B cell (primary cell): ENCODE measurements at regions not wholly inside any gene's neighbourhood (a gene's known extent, or its start where the extent isn't known, plus 50 kb on each side); places are given as distances from the start of the nearest gene placed in this dataset.

ENCODE experiments used
- ATAC-seq: fragments of 200-7000 bp; cut with Tn5 transposase; one replicate; pipeline ENCODE4 v1.10.0; 2021; ENCODE audit warnings: low read depth, mild to moderate bottlenecking, moderate number of reproducible peaks, moderate library complexity
- CTCF ChIA-PET: fragments of 350-600 bp; sonication (Branson Sonifier 250); formaldehyde crosslinking; loops from one replicate; lab custom pipeline; 2021; ENCODE audit warnings: antibody characterized with exemption, inconsistent platforms; lab: Charles Lee
- POLR2A ChIA-PET: fragments of 350-600 bp; sonication (Branson Sonifier 250); formaldehyde crosslinking; loops from one replicate; lab custom pipeline; 2021; ENCODE audit warnings: antibody characterized with exemption; lab: Charles Lee
- DNase-seq: peaks from one replicate; pipeline ENCODE4 v3.0.0; 2013
- H2AFZ ChIP-seq: 2 replicates; pipeline ENCODE4 v1.6.1; 2012; ENCODE audit warnings: mild to moderate bottlenecking, low read depth, low read length; ENCODE audit not compliant: insufficient read depth, poor library complexity, severe bottlenecking
- H3K27ac ChIP-seq, 2 donors: 1 replicate in 1 of 2; 2 replicates in 1 of 2; pipeline ENCODE4 v1.5.1; 2012 to 2013; ENCODE audit warnings: low read length in 2 of 2, mild to moderate bottlenecking in 2 of 2, moderate library complexity in 1 of 2
- H3K27me3 ChIP-seq, 4 experiments: fragments of 200-600 bp in 1 of 4; sonication (generic) in 1 of 4; replicated peaks in 1 of 4; 1 replicate in 2 of 4; 2 replicates in 2 of 4; pipeline versions ENCODE4 v1.6.1 to v1.7.0; 2013 to 2016; ENCODE audit warnings: low read length in 3 of 4, mild to moderate bottlenecking in 2 of 4, mixed read lengths in 1 of 4, moderate library complexity in 1 of 4; ENCODE audit not compliant: insufficient read depth in 4 of 4, control insufficient read depth in 3 of 4; ENCODE audit errors: control extremely low read depth in 1 of 4
- H3K36me3 ChIP-seq, 2 experiments: replicated peaks in 1 of 2; 1 replicate in 1 of 2; 2 replicates in 1 of 2; pipeline versions ENCODE4 v1.6.1 to v1.7.1; 2013; ENCODE audit warnings: low read length in 1 of 2; ENCODE audit not compliant: insufficient read depth in 2 of 2, control insufficient read depth in 1 of 2; ENCODE audit errors: control extremely low read depth in 1 of 2, extremely low read depth in 1 of 2
- H3K4me1 ChIP-seq, 2 donors: fragments of 200-600 bp in 1 of 2; sonication (generic) in 1 of 2; 1 replicate in 1 of 2; 2 replicates in 1 of 2; pipeline versions ENCODE4 v1.5.1 to v1.6.1; 2013 to 2017; ENCODE audit warnings: low read length in 2 of 2; ENCODE audit not compliant: control insufficient read depth in 2 of 2, insufficient read depth in 2 of 2
- H3K4me2 ChIP-seq: replicated peaks from 2 replicates; pipeline ENCODE3; 2012; ENCODE audit warnings: mild to moderate bottlenecking, low read depth, low read length; ENCODE audit not compliant: poor library complexity, severe bottlenecking
- H3K4me3 ChIP-seq, 5 experiments: fragments of 200-600 bp in 1 of 5; sonication (generic) in 1 of 5; 1 replicate in 3 of 5; 2 replicates in 2 of 5; pipeline versions ENCODE4 v1.5.1 to v1.7.0; 2011 to 2016; ENCODE audit warnings: low read length in 4 of 5, mild to moderate bottlenecking in 4 of 5, low read depth in 2 of 5, control low read depth in 1 of 5, moderate library complexity in 1 of 5; ENCODE audit not compliant: insufficient read depth in 1 of 5; ENCODE audit errors: control extremely low read depth in 1 of 5, extremely low read depth in 1 of 5
- H3K79me2 ChIP-seq: fragments of 200-600 bp; sonication (generic); one replicate; pipeline ENCODE4 v1.6.0; 2016; ENCODE audit warnings: low read length; ENCODE audit not compliant: control insufficient read depth, insufficient read depth
- H3K9ac ChIP-seq: fragments of 200-600 bp; sonication (generic); 2 replicates; pipeline ENCODE4 v1.6.1; 2017; ENCODE audit warnings: mild to moderate bottlenecking, low read length, moderate library complexity
- H3K9me3 ChIP-seq, 3 donors: one replicate each; pipeline versions ENCODE4 v1.6.1 to v1.7.1; 2013; ENCODE audit warnings: low read length in 2 of 3; ENCODE audit not compliant: control insufficient read depth in 2 of 3, insufficient read depth in 1 of 3; ENCODE audit errors: control extremely low read depth in 1 of 3
- H4K20me1 ChIP-seq: 2 replicates; pipeline ENCODE4 v1.6.0; 2012; ENCODE audit warnings: mild to moderate bottlenecking, low read length; ENCODE audit not compliant: insufficient read depth, control insufficient read depth, poor library complexity, severe bottlenecking
- H3K27ac Mint-ChIP-seq: one replicate; pipeline ENCODE4 v1.8.0; 2021; ENCODE audit warnings: mixed read lengths
- H3K27me3 Mint-ChIP-seq: one replicate; pipeline ENCODE4 v1.8.0; 2021; ENCODE audit warnings: mixed read lengths
- H3K4me1 Mint-ChIP-seq: one replicate; pipeline ENCODE4 v1.8.0; 2021; ENCODE audit warnings: mixed read lengths
- H3K4me3 Mint-ChIP-seq: one replicate; pipeline ENCODE4 v1.8.0; 2021; ENCODE audit warnings: mixed read lengths
- H3K9me3 Mint-ChIP-seq: one replicate; pipeline ENCODE4 v1.8.0; 2022; ENCODE audit warnings: mixed read lengths; ENCODE audit not compliant: insufficient read depth
- CTCF ChIP-seq: fragments of 200-600 bp; IDR thresholded peaks from one replicate; pipeline ENCODE4 v1.8.0; 2022; ENCODE audit warnings: antibody characterized with exemption, mild to moderate bottlenecking
- EZH2 ChIP-seq: IDR thresholded peaks from 2 replicates; pipeline ENCODE4 v1.6.1; 2012; ENCODE audit warnings: borderline replicate concordance, low read depth, mild to moderate bottlenecking, moderate library complexity, low read length; ENCODE audit not compliant: insufficient read depth, poor library complexity, severe bottlenecking
- whole genome bisulfite sequencing: methylation state at CpG from one replicate; pipeline ENCODE4 v1.1.5; 2013; ENCODE audit warnings: missing lambda C conversion rate; ENCODE audit not compliant: insufficient coverage; 5-methylcytosine and 5-hydroxymethylcytosine counted together
- intact Hi-C: fragments of 100-400 bp; cut with micrococcal nuclease; formaldehyde crosslinking; loops from one replicate; pipeline ENCODE4 v1.10.0; 2022

- CTCF ChIA-PET, result no interaction called here
- Histone ChIP-seq H4K20me1 (no peaks in the 10 kb centered on the region), H3K9ac (no peak overlapping the region), H3K9me3 (no peaks in the 10 kb centered on the region), H3K4me2 (no peak overlapping the region), H2AFZ (no peak overlapping the region), H3K4me3 (no peak overlapping the region), H3K4me1 (no peaks in the 10 kb centered on the region), H3K36me3 (no peaks in the 10 kb centered on the region), H3K27ac (no peak overlapping the region), H3K79me2 (no peaks in the 10 kb centered on the region), H3K27me3 (no peaks in the 10 kb centered on the region)
- intact Hi-C loops, result no loop called here
- Mint-ChIP-seq H3K27ac (no peak overlapping the region), H3K4me1 (no peaks in the 10 kb centered on the region), H3K9me3 (peaks cover 5% of the 10 kb centered on the region), H3K27me3 (no peaks in the 10 kb centered on the region), H3K4me3 (no peak overlapping the region)
- ATAC-seq (no peak), DNase-seq (no peak)
- WGBS, result no CpG with 5 or more reads among the region's 2 CpGs
- TF ChIP-seq EZH2, result no peak
- TF ChIP-seq CTCF, result no peak
- POLR2A ChIA-PET, result no interaction called here
These were observed 750.5 kb upstream of the DDX18 start for GRCh38 chr2:117064021-117064420.

GRCh38 chr2:117065912-117066311 is 748.6 kb upstream of the DDX18 start:
- no peak for DNase-seq
- no peak for ATAC-seq
- no peaks in the 10 kb centered on the region for H3K79me2 ChIP-seq
- 60% methylated on average over 2 of the region's 4 CpGs for WGBS
- no peak overlapping the region for H3K4me3 ChIP-seq
- Mint-ChIP-seq H3K27me3 (no peaks in the 10 kb centered on the region), H3K4me3 (no peak overlapping the region), H3K4me1 (no peaks in the 10 kb centered on the region), H3K27ac (no peak overlapping the region), H3K9me3 (peaks cover 2% of the 10 kb centered on the region)
- H3K9ac ChIP-seq, result no peak overlapping the region
- H3K27ac ChIP-seq, result no peak overlapping the region
- TF ChIP-seq EZH2 (no peak), CTCF (no peak)
- H3K4me2 ChIP-seq, result no peak overlapping the region
- no peaks in the 10 kb centered on the region for H3K27me3 ChIP-seq
- ChIA-PET CTCF (no interaction called here), POLR2A (no interaction called here)
- H3K4me1 ChIP-seq, result no peaks in the 10 kb centered on the region
- no peaks in the 10 kb centered on the region for H4K20me1 ChIP-seq
- intact Hi-C loops, result no loop called here
- H2AFZ ChIP-seq, result no peak overlapping the region
- H3K36me3 ChIP-seq, result no peaks in the 10 kb centered on the region
- H3K9me3 ChIP-seq, result peaks cover 0 to 4% (median 0%) of the 10 kb centered on the region in 3 donors
